HCT116 (cell line): ENCODE measurements at regions not wholly inside any gene's neighbourhood (a gene's known extent, or its start where the extent isn't known, plus 50 kb on each side); places are given as distances from the start of the nearest gene placed in this dataset.

Experiments
- ATAC-seq: fragments of 200-7000 bp; cut with Tn5 transposase; 2 replicates; pipeline ENCODE4 v1.9.1; 2020; ENCODE audit warnings: mild to moderate bottlenecking, moderate library complexity
- BruUV-seq: library from RNA; stranded (reverse); fragments of 400-500 nt; replicated peaks from 2 replicates; lab custom pipeline; 2021; lab: Mats Ljungman, UMichigan
- CTCF ChIA-PET: fragments of 300-600 bp; sonication (Branson Sonifier 250); formaldehyde crosslinking; loops from one replicate; lab custom pipeline; 2021; ENCODE audit warnings: antibody characterized with exemption; lab: Charles Lee
- POLR2A ChIA-PET: fragments of 300-600, 350-600 bp; sonication (Branson Sonifier 250); formaldehyde crosslinking; loops from one replicate; lab custom pipeline; 2021; ENCODE audit warnings: antibody characterized with exemption; lab: Charles Lee
- RAD21 ChIA-PET, 2 experiments: fragments of 300-600 bp; sonication (Branson Sonifier 250); formaldehyde crosslinking; loops; one replicate each; lab custom pipeline; 2023; ENCODE audit warnings: low total read pairs in 2 of 2; ENCODE audit not compliant: uncharacterized antibody in 2 of 2, unreplicated experiment in 2 of 2, low non-redundant PET in 1 of 2; lab: Charles Lee
- DNase-seq: peaks from one replicate; pipeline ENCODE4 v3.0.0-alpha.2; 2010; ENCODE audit warnings: low read depth, low spot score
- H2AFZ ChIP-seq: fragments of 200-600 bp; shearing (Covaris generic), sonication (generic); 2 replicates; pipeline ENCODE4 v1.6.1; 2017; ENCODE audit warnings: low read depth, mixed run types, mixed read lengths, antibody characterized with exemption, low read length; ENCODE audit not compliant: poor library complexity, severe bottlenecking
- H3K27ac ChIP-seq: 2 replicates; pipeline ENCODE4 v1.5.1; 2012; ENCODE audit warnings: low read depth, low read length
- H3K27me3 ChIP-seq: fragments of 200-600 bp; sonication (generic); 2 replicates; pipeline ENCODE4 v1.6.1; 2016; ENCODE audit warnings: mixed run types, low read length, mixed read lengths; ENCODE audit not compliant: insufficient read depth
- H3K36me3 ChIP-seq, 2 experiments: fragments of 200-500 bp in 1 of 2; fragments of 200-600 bp in 1 of 2; sonication (Bioruptor generic) in 1 of 2; sonication (generic) in 1 of 2; 2 replicates each; pipeline versions ENCODE4 v1.5.1 to v1.6.1; 2014 to 2016; ENCODE audit warnings: low read length in 2 of 2, inconsistent platforms in 1 of 2, mixed read lengths in 1 of 2, mixed run types in 1 of 2; ENCODE audit not compliant: insufficient read depth in 2 of 2, control insufficient read depth in 1 of 2
- H3K4me1 ChIP-seq, 2 experiments: fragments of 200-600 bp in 1 of 2; sonication (generic) in 1 of 2; 2 replicates each; pipeline versions ENCODE4 v1.5.1 to v1.6.1; 2012 to 2017; ENCODE audit warnings: low read length in 2 of 2, inconsistent platforms in 1 of 2, mild to moderate bottlenecking in 1 of 2, mixed read lengths in 1 of 2, mixed run types in 1 of 2, moderate library complexity in 1 of 2; ENCODE audit not compliant: insufficient read depth in 2 of 2, control insufficient read depth in 1 of 2
- H3K4me2 ChIP-seq: fragments of 200-600 bp; sonication (generic); 2 replicates; pipeline ENCODE4 v1.6.1; 2017; ENCODE audit warnings: mixed run types, low read length, mixed read lengths
- H3K4me3 ChIP-seq, 2 experiments: fragments of 200-600 bp in 1 of 2; sonication (generic) in 1 of 2; replicated peaks in 1 of 2; 2 replicates each; pipeline ENCODE4 v1.5.1; 2011 to 2016; ENCODE audit warnings: low read length in 2 of 2, control low read depth in 1 of 2, low read depth in 1 of 2, mild to moderate bottlenecking in 1 of 2, mixed read lengths in 1 of 2, mixed run types in 1 of 2
- H3K79me2 ChIP-seq: fragments of 200-600 bp; sonication (generic); 2 replicates; pipeline ENCODE4 v1.6.1; 2017; ENCODE audit warnings: mild to moderate bottlenecking, mixed run types, low read length, moderate library complexity, mixed read lengths; ENCODE audit not compliant: insufficient read depth
- H3K9ac ChIP-seq: fragments of 200-600 bp; sonication (generic); 2 replicates; pipeline ENCODE4 v1.6.1; 2016; ENCODE audit warnings: low read length, mixed read lengths
- H3K9me2 ChIP-seq: fragments of 200-600 bp; sonication (generic), shearing (Covaris generic); 2 replicates; pipeline ENCODE4 v1.6.1; 2017; ENCODE audit warnings: mixed run types, mild to moderate bottlenecking, moderate library complexity; ENCODE audit not compliant: insufficient read depth
- H3K9me3 ChIP-seq, 2 experiments: fragments of 200-500 bp in 1 of 2; fragments of 200-600 bp in 1 of 2; sonication (Bioruptor generic) in 1 of 2; sonication (generic) in 1 of 2; 2 replicates each; pipeline ENCODE4 v1.6.1; 2014 to 2017; ENCODE audit warnings: low read length in 2 of 2, mixed read lengths in 2 of 2, inconsistent platforms in 1 of 2, low read depth in 1 of 2, mild to moderate bottlenecking in 1 of 2, mixed run types in 1 of 2, moderate library complexity in 1 of 2; ENCODE audit not compliant: control insufficient read depth in 1 of 2, insufficient read depth in 1 of 2
- H4K20me1 ChIP-seq: fragments of 200-600 bp; sonication (generic), shearing (Covaris generic); 2 replicates; pipeline ENCODE4 v1.6.1; 2017; ENCODE audit warnings: mixed run types, mild to moderate bottlenecking, moderate library complexity; ENCODE audit not compliant: insufficient read depth
- CBX3 ChIP-seq: IDR thresholded peaks from 2 replicates; pipeline ENCODE4 v1.6.1; 2012; ENCODE audit warnings: low read depth
- CEBPB ChIP-seq: IDR thresholded peaks from 2 replicates; pipeline ENCODE4 v1.6.1; 2012; ENCODE audit warnings: low read depth
- CTCF ChIP-seq, 3 experiments: fragments of 200-600 bp in 1 of 3; sonication (generic) in 1 of 3; IDR thresholded peaks in 2 of 3; conservative IDR thresholded peaks in 1 of 3; 2 replicates each; pipeline ENCODE4 v1.5.1; 2012 to 2017; ENCODE audit warnings: low read depth in 2 of 3, low read length in 2 of 3, antibody characterized with exemption in 1 of 3, borderline replicate concordance in 1 of 3, control low read depth in 1 of 3, mild to moderate bottlenecking in 1 of 3, mixed read lengths in 1 of 3, mixed run types in 1 of 3, moderate library complexity in 1 of 3; ENCODE audit not compliant: insufficient read depth in 1 of 3
- EGR1 ChIP-seq: IDR thresholded peaks from 2 replicates; pipeline ENCODE4 v1.6.1; 2012; ENCODE audit warnings: low read depth
- EZH2 ChIP-seq: fragments of 200-600 bp; sonication (generic); IDR thresholded peaks from 2 replicates; pipeline ENCODE4 v1.6.1; 2017; ENCODE audit warnings: antibody characterized with exemption, mixed run types
- FOSL1 ChIP-seq: IDR thresholded peaks from 2 replicates; pipeline ENCODE4 v1.6.1; 2012; ENCODE audit warnings: low read depth
- JUND ChIP-seq: IDR thresholded peaks from 2 replicates; pipeline ENCODE4 v1.6.1; 2012
- MAX ChIP-seq: IDR thresholded peaks from 2 replicates; pipeline ENCODE4 v1.6.1; 2012
- POLR2A ChIP-seq: IDR thresholded peaks from 2 replicates; pipeline ENCODE4 v1.7.0; 2011; ENCODE audit warnings: borderline replicate concordance; ENCODE audit not compliant: insufficient read depth, insufficient read length; ENCODE audit errors: extremely low read depth
- RAD21 ChIP-seq: IDR thresholded peaks from 2 replicates; pipeline ENCODE4 v1.6.1; 2012; ENCODE audit warnings: low read depth, mild to moderate bottlenecking
- REST ChIP-seq: IDR thresholded peaks from 2 replicates; pipeline ENCODE4 v1.6.1; 2012; ENCODE audit warnings: low read depth
- SIN3A ChIP-seq: IDR thresholded peaks from 2 replicates; pipeline ENCODE4 v1.6.1; 2012; ENCODE audit warnings: low read depth
- SP1 ChIP-seq: IDR thresholded peaks from 2 replicates; pipeline ENCODE4 v1.6.1; 2012; ENCODE audit warnings: low read depth
- SRF ChIP-seq: IDR thresholded peaks from 2 replicates; pipeline ENCODE4 v1.6.1; 2012; ENCODE audit warnings: low read depth
- YY1 ChIP-seq: IDR thresholded peaks from 2 replicates; pipeline ENCODE4 v1.6.1; 2011; ENCODE audit warnings: low read length, low read depth, moderate library complexity, mild to moderate bottlenecking; ENCODE audit not compliant: insufficient replicate concordance; ENCODE audit errors: extremely low read depth
- ZNF274 ChIP-seq: fragments of 200-500 bp; sonication (Bioruptor generic); IDR thresholded peaks from 2 replicates; pipeline ENCODE4 v1.6.1; 2014; ENCODE audit warnings: mild to moderate bottlenecking, low read depth, low read length, inconsistent platforms
- intact Hi-C: fragments of 100-400 bp; cut with micrococcal nuclease; formaldehyde crosslinking; loops from 2 replicates; pipeline ENCODE4 v1.10.0; 2022

- H3K9me3 ChIP-seq = no peaks in the 10 kb centered on the region
- no peaks in the 10 kb centered on the region for H3K36me3 ChIP-seq
- intact Hi-C loops = no loop called here
- BruUV-seq = no TSS peak
- no peak for TF ChIP-seq EGR1
- no peak for TF ChIP-seq RAD21
- TF ChIP-seq SP1 = no peak
- TF ChIP-seq, all 23 proteins: peak for 0
- RAD21 ChIA-PET = no interaction called here
- Histone ChIP-seq H4K20me1 (no peaks in the 10 kb centered on the region), H3K79me2 (no peaks in the 10 kb centered on the region), H2AFZ (no peak overlapping the region), H3K9me2 (no peaks in the 10 kb centered on the region), H3K27ac (no peak overlapping the region), H3K4me3 (no peak overlapping the region), H3K4me1 (no peaks in the 10 kb centered on the region), H3K27me3 (peaks cover 2% of the 10 kb centered on the region; the same call in 1 of the 2 replicates), H3K9ac (no peak overlapping the region), H3K4me2 (no peak overlapping the region)
- DNase-seq (no peak), ATAC-seq (no peak)
- POLR2A ChIA-PET = no interaction called here
- CTCF ChIA-PET = no interaction called here
Observed at GRCh38 chr3:40852712-40853111, 328.0 kb downstream of the ZNF621 start.

GRCh38 chr3:40853474-40853873 is 328.7 kb downstream of the ZNF621 start:
- H3K4me3 ChIP-seq = no peak overlapping the region
- no peak overlapping the region for H2AFZ ChIP-seq
- no peaks in the 10 kb centered on the region for H3K79me2 ChIP-seq
- ChIA-PET POLR2A (no interaction called here), RAD21 (no interaction called here), CTCF (no interaction called here)
- H3K4me1 ChIP-seq = no peaks in the 10 kb centered on the region
- no peak overlapping the region for H3K9ac ChIP-seq
- H3K9me3 ChIP-seq = no peaks in the 10 kb centered on the region
- no peaks in the 10 kb centered on the region for H3K27me3 ChIP-seq
- intact Hi-C loops = no loop called here
- no peaks in the 10 kb centered on the region for H4K20me1 ChIP-seq
- no peaks in the 10 kb centered on the region for H3K9me2 ChIP-seq
- no peak overlapping the region for H3K4me2 ChIP-seq
- no peak for DNase-seq
- H3K36me3 ChIP-seq = no peaks in the 10 kb centered on the region
- BruUV-seq = no TSS peak
- no peak for ATAC-seq
- TF ChIP-seq POLR2A (no peak), CBX3 (no peak), YY1 (no peak), SRF (no peak), ZNF274 (no peak), CTCF (IDR thresholded peaks at IDR 0.05 in 2 of 3, conservative IDR thresholded peaks at IDR 0.05 in 1 of 3; ENCODE audit: borderline replicate concordance in 1 of 3, insufficient read depth in 1 of 3, low read depth in 2 of 3, low read length in 2 of 3) (no peak), MAX (no peak), RAD21 (no peak), SIN3A (no peak), EZH2 (no peak), FOSL1 (no peak), EGR1 (no peak), JUND (no peak), REST (no peak), CEBPB (no peak)
- H3K27ac ChIP-seq = no peak overlapping the region
